Loucy (cell line): ENCODE measurements at regions not wholly inside any gene's neighbourhood (a gene's known extent, or its start where the extent isn't known, plus 50 kb on each side); places are given as distances from the start of the nearest gene placed in this dataset.

Experiments
- CTCF ChIP-seq: fragments of 200-600 bp; sonication (generic); conservative IDR thresholded peaks from 2 replicates; pipeline ENCODE4 v1.5.1; 2014; ENCODE audit warnings: mild to moderate bottlenecking, antibody characterized with exemption, low read length
- EZH2phosphoT487 ChIP-seq: fragments of 200-600 bp; IDR thresholded peaks from 2 replicates; pipeline ENCODE4 v1.6.1; 2018; ENCODE audit warnings: antibody characterized with exemption, mild to moderate bottlenecking, moderate library complexity, borderline replicate concordance

GRCh38 chr6:118367314-118367713 is 180.8 kb upstream of the PLN start:
- TF ChIP-seq CTCF (no peak), EZH2phosphoT487 (no peak)
